IMR-90 (cell line): ENCODE measurements at regions not wholly inside any gene's neighbourhood (a gene's known extent, or its start where the extent isn't known, plus 50 kb on each side); places are given as distances from the start of the nearest gene placed in this dataset.

Experiments
- BHLHE40 ChIP-seq: fragments of 150-350 bp; IDR thresholded peaks from 2 replicates; pipeline ENCODE4 v1.6.1; 2016; ENCODE audit warnings: mild to moderate bottlenecking, low read depth, low read length
- CEBPB ChIP-seq: IDR thresholded peaks from 2 replicates; pipeline ENCODE4 v1.6.1; 2012; ENCODE audit warnings: low read depth, low read length, improper control_type of control experiment
- CHD1 ChIP-seq: IDR thresholded peaks from 2 replicates; pipeline ENCODE4 v1.6.1; 2012; ENCODE audit warnings: low read depth, low read length, improper control_type of control experiment
- CTCF ChIP-seq: conservative IDR thresholded peaks from 2 replicates; pipeline ENCODE4 v1.5.1; 2012; ENCODE audit warnings: mild to moderate bottlenecking, low read depth, low read length, improper control_type of control experiment
- MAFK ChIP-seq: IDR thresholded peaks from 2 replicates; pipeline ENCODE4 v1.6.1; 2012; ENCODE audit warnings: low read depth, low read length, improper control_type of control experiment
- MAZ ChIP-seq: IDR thresholded peaks from 2 replicates; pipeline ENCODE4 v1.6.1; 2012; ENCODE audit warnings: low read depth, mild to moderate bottlenecking, low read length, improper control_type of control experiment, moderate library complexity, borderline replicate concordance
- POLR2A ChIP-seq: IDR thresholded peaks from 2 replicates; pipeline ENCODE4 v1.6.1; 2012; ENCODE audit warnings: mild to moderate bottlenecking, low read depth, low read length
- RAD21 ChIP-seq: IDR thresholded peaks from 2 replicates; pipeline ENCODE4 v1.6.1; 2012; ENCODE audit warnings: low read length, improper control_type of control experiment
- RFX5 ChIP-seq: IDR thresholded peaks from 2 replicates; pipeline ENCODE4 v1.8.0; 2012; ENCODE audit warnings: low read depth, mild to moderate bottlenecking, low read length, moderate library complexity
- SMC3 ChIP-seq: fragments of 150-350 bp; IDR thresholded peaks from 2 replicates; pipeline ENCODE4 v1.6.1; 2016; ENCODE audit warnings: low read depth, mild to moderate bottlenecking, antibody characterized with exemption, low read length, moderate library complexity
- TF ChIP-seq, protein P1 (sequence below): fragments of 150-350 bp; IDR thresholded peaks from 2 replicates; pipeline ENCODE4 v1.6.1; 2017; ENCODE audit warnings: mild to moderate bottlenecking, antibody characterized with exemption, low read length, low read depth

DNA sequence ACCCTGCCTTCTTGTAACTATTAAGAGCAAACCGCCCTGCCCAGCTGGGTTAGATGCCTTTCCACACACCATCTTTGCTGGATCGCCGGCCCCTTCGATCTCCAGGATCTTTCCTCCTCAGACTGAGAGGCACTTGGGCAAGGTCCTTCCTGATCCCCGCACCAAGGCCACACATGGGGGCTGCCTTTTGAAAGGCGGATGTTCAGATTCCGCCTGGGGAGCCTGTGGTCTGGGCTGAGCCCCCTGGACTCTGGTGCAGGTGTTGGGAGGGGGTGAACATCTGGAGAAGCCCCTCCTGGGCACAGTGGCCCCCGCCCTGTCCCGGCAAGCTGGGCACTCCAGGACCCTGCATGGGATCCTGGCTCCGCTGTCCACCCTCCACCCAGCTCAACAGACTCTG, 135.4 kb upstream of the HDAC4 start:
- TF ChIP-seq CTCF: no peak
- TF ChIP-seq, protein P1, sequence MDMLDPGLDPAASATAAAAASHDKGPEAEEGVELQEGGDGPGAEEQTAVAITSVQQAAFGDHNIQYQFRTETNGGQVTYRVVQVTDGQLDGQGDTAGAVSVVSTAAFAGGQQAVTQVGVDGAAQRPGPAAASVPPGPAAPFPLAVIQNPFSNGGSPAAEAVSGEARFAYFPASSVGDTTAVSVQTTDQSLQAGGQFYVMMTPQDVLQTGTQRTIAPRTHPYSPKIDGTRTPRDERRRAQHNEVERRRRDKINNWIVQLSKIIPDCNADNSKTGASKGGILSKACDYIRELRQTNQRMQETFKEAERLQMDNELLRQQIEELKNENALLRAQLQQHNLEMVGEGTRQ: no peak
- no peak for TF ChIP-seq RAD21
- no peak for TF ChIP-seq POLR2A
- TF ChIP-seq CHD1: no peak
- TF ChIP-seq SMC3: no peak
- no peak for TF ChIP-seq MAZ
- no peak for TF ChIP-seq BHLHE40
- TF ChIP-seq MAFK: no peak
- no peak for TF ChIP-seq CEBPB
- TF ChIP-seq RFX5: no peak
